Mesendoderm (in vitro differentiated cells): ENCODE measurements at regions not wholly inside any gene's neighbourhood (a gene's known extent, or its start where the extent isn't known, plus 50 kb on each side); places are given as distances from the start of the nearest gene placed in this dataset.

Experiments used
- DNase-seq: peaks from one replicate; pipeline ENCODE4 v3.0.0; 2013
- H2AK5ac ChIP-seq: 2 replicates; pipeline ENCODE4 v1.6.1; 2013; ENCODE audit warnings: low read length, inconsistent platforms
- H2BK120ac ChIP-seq: 2 replicates; pipeline ENCODE4 v1.6.1; 2013; ENCODE audit warnings: low read depth, mild to moderate bottlenecking, low read length, moderate library complexity, mixed read lengths
- H2BK15ac ChIP-seq: replicated peaks from 2 replicates; pipeline ENCODE4 v1.6.1; 2013; ENCODE audit warnings: low read depth, mild to moderate bottlenecking, moderate library complexity
- H2BK5ac ChIP-seq: 2 replicates; pipeline ENCODE4 v1.6.1; 2013; ENCODE audit warnings: low read length, inconsistent platforms
- H3K18ac ChIP-seq: 2 replicates; pipeline ENCODE4 v1.6.1; 2013; ENCODE audit warnings: mild to moderate bottlenecking, low read length, mixed read lengths
- H3K23ac ChIP-seq: one replicate; pipeline ENCODE4 v1.6.1; 2013; ENCODE audit warnings: low read length
- H3K27ac ChIP-seq: 2 replicates; pipeline ENCODE4 v1.5.1; 2013; ENCODE audit warnings: low read depth, mild to moderate bottlenecking, inconsistent platforms, low read length, moderate library complexity
- H3K27me3 ChIP-seq: 2 replicates; pipeline ENCODE4 v1.6.1; 2013; ENCODE audit warnings: low read length, control low read depth, mild to moderate bottlenecking, inconsistent platforms; ENCODE audit not compliant: insufficient read depth, poor library complexity
- H3K36me3 ChIP-seq: 2 replicates; pipeline ENCODE4 v1.6.1; 2013; ENCODE audit warnings: low read length, inconsistent platforms; ENCODE audit not compliant: control insufficient read depth, insufficient read depth
- H3K4ac ChIP-seq: one replicate; pipeline ENCODE4 v1.6.1; 2013; ENCODE audit warnings: low read depth, mild to moderate bottlenecking, low read length, moderate library complexity
- H3K4me1 ChIP-seq: 2 replicates; pipeline ENCODE4 v1.6.1; 2013; ENCODE audit warnings: low read depth, low read length, inconsistent platforms; ENCODE audit not compliant: control insufficient read depth
- H3K4me2 ChIP-seq: 2 replicates; pipeline ENCODE4 v1.6.1; 2013; ENCODE audit warnings: low read length
- H3K4me3 ChIP-seq: 2 replicates; pipeline ENCODE4 v1.5.1; 2013; ENCODE audit warnings: mild to moderate bottlenecking, low read length
- H3K56ac ChIP-seq: one replicate; pipeline ENCODE4 v1.6.1; 2013; ENCODE audit warnings: low read length
- H3K79me1 ChIP-seq: 2 replicates; pipeline ENCODE4 v1.6.1; 2013; ENCODE audit warnings: low read length, inconsistent platforms
- H3K79me2 ChIP-seq: 2 replicates; pipeline ENCODE4 v1.6.1; 2013; ENCODE audit warnings: mild to moderate bottlenecking, low read length; ENCODE audit not compliant: control insufficient read depth, insufficient read depth
- H3K9ac ChIP-seq: 2 replicates; pipeline ENCODE4 v1.6.1; 2013; ENCODE audit warnings: low read length, inconsistent platforms
- H4K5ac ChIP-seq: one replicate; pipeline ENCODE4 v1.6.1; 2013; ENCODE audit warnings: low read length
- H4K8ac ChIP-seq: one replicate; pipeline ENCODE4 v1.6.1; 2013; ENCODE audit warnings: low read depth, mild to moderate bottlenecking, control low read depth, low read length, moderate library complexity
- WGBS: extraction: QIAGEN DNeasy Blood & Tissue Kit; methylation state at CpG from one replicate; pipeline ENCODE4 v1.1.7; 2013; ENCODE audit warnings: low lambda C conversion rate, missing lambda C conversion rate; ENCODE audit not compliant: insufficient coverage; ENCODE audit errors: extremely low coverage; 5-methylcytosine and 5-hydroxymethylcytosine counted together

DNA sequence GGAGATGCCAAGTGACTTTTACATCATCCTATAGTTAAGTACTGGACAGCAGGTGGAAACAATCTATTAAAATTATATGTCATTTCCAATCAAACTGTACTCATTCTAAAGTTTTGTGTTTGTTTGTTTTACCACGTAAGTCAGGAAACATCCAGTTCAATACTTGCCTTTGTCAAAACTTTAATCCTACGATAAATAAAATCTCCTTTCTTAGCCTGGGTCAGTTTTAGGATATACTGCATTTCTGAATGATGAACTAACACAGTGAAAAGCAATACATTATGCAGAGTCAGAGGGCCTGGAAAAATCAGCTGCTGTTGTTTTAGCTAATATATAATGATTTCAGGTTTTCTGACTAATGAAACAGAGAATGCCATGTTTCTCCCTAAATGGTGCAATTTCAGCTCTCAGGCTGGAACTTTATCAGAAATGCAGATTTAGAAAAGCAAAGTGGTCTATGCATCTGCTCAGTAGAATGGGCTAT is 756.4 kb downstream of the CDH11 start:
- no peak for DNase-seq
- Histone ChIP-seq H3K4me3 (no peak overlapping the region), H2AK5ac (no peak overlapping the region), H3K27me3 (no peaks in the 10 kb centered on the region), H3K36me3 (no peaks in the 10 kb centered on the region), H4K8ac (no peak overlapping the region), H3K27ac (no peak overlapping the region), H3K79me1 (no peaks in the 10 kb centered on the region), H3K4me2 (no peak overlapping the region), H3K79me2 (no peaks in the 10 kb centered on the region), H2BK120ac (no peak overlapping the region), H3K4me1 (no peaks in the 10 kb centered on the region), H3K56ac (no peak overlapping the region), H3K9ac (no peak overlapping the region), H3K23ac (no peak overlapping the region), H4K5ac (no peak overlapping the region), H3K4ac (no peak overlapping the region), H2BK15ac (no peak overlapping the region), H2BK5ac (no peak overlapping the region), H3K18ac (no peak overlapping the region)
- WGBS = no CpG with 5 or more reads among the region's 2 CpGs

GRCh38 chr16:64364894-64365293 is 757.0 kb downstream of the CDH11 start:
- Histone ChIP-seq H2BK15ac (no peak overlapping the region), H3K23ac (no peak overlapping the region), H3K18ac (no peak overlapping the region), H2BK5ac (no peak overlapping the region), H3K4ac (no peak overlapping the region), H3K79me1 (no peaks in the 10 kb centered on the region), H3K4me2 (no peak overlapping the region), H4K5ac (no peak overlapping the region), H2AK5ac (no peak overlapping the region), H3K4me1 (no peaks in the 10 kb centered on the region), H3K36me3 (no peaks in the 10 kb centered on the region), H3K27ac (no peak overlapping the region), H3K56ac (no peak overlapping the region), H3K4me3 (no peak overlapping the region), H3K27me3 (no peaks in the 10 kb centered on the region), H3K9ac (no peak overlapping the region), H2BK120ac (no peak overlapping the region), H3K79me2 (no peaks in the 10 kb centered on the region), H4K8ac (no peak overlapping the region)
- no peak for DNase-seq

- Histone ChIP-seq H3K27me3 (no peaks in the 10 kb centered on the region), H3K79me2 (no peaks in the 10 kb centered on the region), H4K5ac (no peak overlapping the region), H3K56ac (no peak overlapping the region), H3K79me1 (no peaks in the 10 kb centered on the region), H2AK5ac (no peak overlapping the region), H3K9ac (no peak overlapping the region), H3K23ac (no peak overlapping the region), H3K4me1 (no peaks in the 10 kb centered on the region), H2BK120ac (no peak overlapping the region), H3K4me2 (no peak overlapping the region), H2BK5ac (no peak overlapping the region), H3K4me3 (no peak overlapping the region), H2BK15ac (no peak overlapping the region), H4K8ac (no peak overlapping the region), H3K27ac (no peak overlapping the region), H3K18ac (no peak overlapping the region), H3K36me3 (no peaks in the 10 kb centered on the region), H3K4ac (no peak overlapping the region)
- no CpG with 5 or more reads among the region's 1 CpG for WGBS
- no peak for DNase-seq
These were observed 757.4 kb downstream of the CDH11 start for GRCh38 chr16:64364416-64364815.

DNA sequence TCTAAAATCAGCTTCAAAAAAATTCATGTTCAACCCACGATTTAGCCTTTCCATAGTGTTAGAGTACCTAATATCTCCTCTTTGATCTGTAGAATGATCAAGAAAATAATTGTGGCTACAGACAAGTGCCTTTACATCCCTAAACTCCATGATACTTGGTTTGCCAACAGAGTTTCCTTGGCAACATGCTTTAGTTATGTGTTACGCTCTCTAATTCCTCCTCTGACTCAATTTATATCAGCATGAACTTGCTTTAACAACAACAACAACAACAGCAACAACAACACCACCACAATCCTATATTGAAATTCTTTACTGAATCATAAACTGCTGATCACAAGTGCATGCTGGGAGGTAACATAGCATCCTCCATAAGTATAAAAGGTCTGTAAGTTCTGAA is 757.8 kb downstream of the CDH11 start:
- H3K4ac ChIP-seq = no peak overlapping the region
- no peak overlapping the region for H3K9ac ChIP-seq
- no peak for DNase-seq
- no peak overlapping the region for H2BK120ac ChIP-seq
- H3K4me2 ChIP-seq = no peak overlapping the region
- WGBS = no CpG with 5 or more reads among the region's 2 CpGs
- no peak overlapping the region for H2AK5ac ChIP-seq
- H4K8ac ChIP-seq = no peak overlapping the region
- H3K4me1 ChIP-seq = no peaks in the 10 kb centered on the region
- no peaks in the 10 kb centered on the region for H3K79me1 ChIP-seq
- H3K4me3 ChIP-seq = no peak overlapping the region
- no peaks in the 10 kb centered on the region for H3K79me2 ChIP-seq
- no peak overlapping the region for H2BK5ac ChIP-seq
- no peak overlapping the region for H2BK15ac ChIP-seq
- H3K36me3 ChIP-seq = no peaks in the 10 kb centered on the region
- no peak overlapping the region for H3K23ac ChIP-seq
- no peaks in the 10 kb centered on the region for H3K27me3 ChIP-seq
- no peak overlapping the region for H3K18ac ChIP-seq
- H3K27ac ChIP-seq = no peak overlapping the region
- H3K56ac ChIP-seq = no peak overlapping the region
- no peak overlapping the region for H4K5ac ChIP-seq

DNA sequence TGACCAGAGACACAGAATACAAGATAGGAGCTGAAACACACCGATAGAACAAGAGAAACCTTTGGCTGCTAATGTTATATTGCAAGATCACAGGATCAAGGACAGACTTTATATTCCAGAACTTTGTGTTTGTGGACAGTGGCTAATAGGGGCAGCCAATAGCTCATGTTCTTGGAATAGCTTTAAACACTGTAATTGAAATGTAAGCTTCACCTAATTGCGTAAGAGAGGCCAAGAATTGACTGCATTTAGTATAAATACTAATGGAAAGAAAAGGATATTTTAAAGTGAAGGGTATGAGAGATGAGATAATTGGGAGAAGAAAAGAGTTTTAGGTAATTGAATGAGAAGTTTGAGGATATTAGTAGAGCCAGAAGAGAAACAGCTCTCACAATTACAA is 758.8 kb downstream of the CDH11 start:
- no peak for DNase-seq
- H3K4ac ChIP-seq = no peak overlapping the region

DNA sequence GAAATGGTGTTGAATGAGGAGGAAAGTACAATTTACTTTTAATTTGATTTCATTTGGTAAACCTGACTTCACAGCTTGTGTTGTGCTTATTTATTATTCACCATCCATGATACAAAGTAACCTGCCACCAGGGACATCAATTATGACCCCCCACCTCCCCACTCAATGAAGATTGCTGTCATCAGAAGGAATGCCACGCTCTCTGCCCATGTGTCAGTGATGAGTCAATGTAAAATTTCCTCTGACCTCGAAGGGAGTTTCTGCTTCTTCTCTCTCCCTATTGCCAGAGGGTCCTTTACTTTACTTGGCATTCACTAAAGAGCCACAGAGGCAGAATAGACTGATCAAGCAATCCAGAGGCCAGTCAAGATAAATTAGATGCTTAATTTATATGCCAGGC is 759.7 kb downstream of the CDH11 start:
- no peak overlapping the region for H3K4me3 ChIP-seq
- H2BK120ac ChIP-seq = no peak overlapping the region
- no peak overlapping the region for H3K4me2 ChIP-seq
- H3K4ac ChIP-seq = no peak overlapping the region
- no peaks in the 10 kb centered on the region for H3K4me1 ChIP-seq
- no CpG with 5 or more reads among the region's 2 CpGs for WGBS
- no peaks in the 10 kb centered on the region for H3K79me1 ChIP-seq
- H3K18ac ChIP-seq = no peak overlapping the region
- no peak for DNase-seq
- H4K8ac ChIP-seq = no peak overlapping the region
- H4K5ac ChIP-seq = no peak overlapping the region
- H3K27me3 ChIP-seq = no peaks in the 10 kb centered on the region
- H2BK15ac ChIP-seq = no peak overlapping the region
- H3K27ac ChIP-seq = no peak overlapping the region
- no peak overlapping the region for H3K23ac ChIP-seq
- no peak overlapping the region for H2BK5ac ChIP-seq
- H3K36me3 ChIP-seq = no peaks in the 10 kb centered on the region
- no peaks in the 10 kb centered on the region for H3K79me2 ChIP-seq
- no peak overlapping the region for H2AK5ac ChIP-seq
- H3K56ac ChIP-seq = no peak overlapping the region
- no peak overlapping the region for H3K9ac ChIP-seq

More for the DNA sequence above, 758.8 kb downstream of the CDH11 start:
- no peak overlapping the region for H4K8ac ChIP-seq
- no peak overlapping the region for H2BK5ac ChIP-seq
- H2BK120ac ChIP-seq = no peak overlapping the region
- no peaks in the 10 kb centered on the region for H3K4me1 ChIP-seq
- no peak overlapping the region for H3K18ac ChIP-seq
- no peaks in the 10 kb centered on the region for H3K79me2 ChIP-seq
- no peak overlapping the region for H3K4me3 ChIP-seq
- no peak overlapping the region for H2AK5ac ChIP-seq
- no peaks in the 10 kb centered on the region for H3K27me3 ChIP-seq
- H3K4me2 ChIP-seq = no peak overlapping the region
- no peak overlapping the region for H2BK15ac ChIP-seq
- H3K9ac ChIP-seq = no peak overlapping the region
- H3K56ac ChIP-seq = no peak overlapping the region
- H3K23ac ChIP-seq = no peak overlapping the region
- no peak overlapping the region for H3K27ac ChIP-seq
- no CpG with 5 or more reads among the region's 2 CpGs for WGBS
- H3K79me1 ChIP-seq = no peaks in the 10 kb centered on the region
- H3K36me3 ChIP-seq = no peaks in the 10 kb centered on the region
- no peak overlapping the region for H4K5ac ChIP-seq
